Activated CD8-positive, alpha-beta T cell treated with anti-CD3 and anti-CD28 coated beads, Interleukin-2, amount 10 ng/mL, durations not matched to agents 7 days and 5 days (primary cell): ENCODE measurements at regions not wholly inside any gene's neighbourhood (a gene's known extent, or its start where the extent isn't known, plus 50 kb on each side); places are given as distances from the start of the nearest gene placed in this dataset.

Experiments used
- ATAC-seq: fragments of 150-1000 bp; cut with Tn5 transposase; one replicate; pipeline ENCODE4 v1.10.0; 2021; ENCODE audit warnings: moderate library complexity
- CTCF ChIA-PET: fragments of 350-600 bp; sonication (Branson Sonifier 250); formaldehyde crosslinking; loops from one replicate; lab custom pipeline; 2021; ENCODE audit warnings: antibody characterized with exemption; lab: Charles Lee
- POLR2A ChIA-PET: fragments of 350-600 bp; sonication (Branson Sonifier 250); formaldehyde crosslinking; loops from one replicate; lab custom pipeline; 2021; ENCODE audit warnings: antibody characterized with exemption; lab: Charles Lee
- DNase-seq: peaks from one replicate; pipeline ENCODE4 v3.0.0-alpha.2; 2020
- H3K27ac Mint-ChIP-seq: one replicate; pipeline ENCODE4 v1.8.0; 2021; ENCODE audit warnings: mild to moderate bottlenecking, mixed read lengths
- H3K27me3 Mint-ChIP-seq: one replicate; pipeline ENCODE4 v1.8.0; 2021; ENCODE audit warnings: low read depth, mixed read lengths
- H3K36me3 Mint-ChIP-seq: one replicate; pipeline ENCODE4 v1.8.0; 2021; ENCODE audit warnings: low read depth, mixed read lengths
- H3K4me1 Mint-ChIP-seq: one replicate; pipeline ENCODE4 v1.8.0; 2021; ENCODE audit warnings: low read depth, mixed read lengths
- H3K4me3 Mint-ChIP-seq: one replicate; pipeline ENCODE4 v1.8.0; 2021; ENCODE audit warnings: mild to moderate bottlenecking, mixed read lengths
- H3K9me3 Mint-ChIP-seq: one replicate; pipeline ENCODE4 v1.8.0; 2022; ENCODE audit warnings: mixed read lengths; ENCODE audit not compliant: insufficient read depth

DNA sequence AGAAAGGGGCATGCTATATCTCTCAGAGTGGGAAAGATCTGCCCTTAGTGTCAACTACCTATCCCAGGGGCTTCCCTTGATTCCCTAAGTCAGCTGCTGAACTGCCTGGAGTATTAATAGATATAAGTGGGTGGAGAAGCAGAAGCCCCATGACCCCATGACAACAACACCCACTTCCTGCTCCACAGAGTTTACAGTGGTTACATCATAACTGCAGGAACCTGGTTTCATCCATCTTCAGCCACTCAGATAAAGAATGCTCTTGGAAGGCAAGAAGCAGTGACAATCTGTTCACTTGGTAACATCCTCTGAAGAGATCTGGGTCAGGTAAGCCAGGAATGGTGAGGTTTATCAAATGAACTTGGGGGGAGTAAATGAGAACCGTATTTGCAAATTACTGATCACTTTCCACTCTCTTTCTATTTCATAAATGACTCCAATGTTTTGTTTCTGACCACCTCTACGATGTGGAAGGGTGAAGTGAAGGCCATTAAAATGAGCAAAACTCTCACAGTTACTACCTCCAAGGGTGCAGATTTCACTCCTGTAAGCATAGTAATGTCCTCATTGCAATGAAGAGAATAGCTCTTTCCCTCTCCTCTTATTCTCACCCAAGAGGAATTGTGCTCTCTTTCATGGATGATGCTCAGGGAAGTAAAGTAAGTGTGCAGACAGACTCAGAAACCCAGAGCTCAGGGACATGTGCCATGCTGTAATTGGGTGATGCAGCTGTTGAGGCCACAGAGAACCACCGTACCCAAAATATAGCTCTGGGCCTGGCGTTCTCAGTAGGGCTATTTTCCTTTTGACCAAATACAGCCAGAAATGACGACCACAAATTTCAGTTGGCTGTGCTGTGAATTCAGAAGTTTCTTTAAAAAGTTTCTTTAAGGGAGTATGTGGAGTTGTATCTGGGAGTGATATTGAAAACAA lies 192.8 kb upstream of the APCDD1 start:
- ATAC-seq (no peak), DNase-seq (no peak)
- Mint-ChIP-seq H3K27ac (no peak overlapping the region), H3K27me3 (peaks cover 4% of the 10 kb centered on the region), H3K4me3 (no peak overlapping the region), H3K9me3 (no peaks in the 10 kb centered on the region), H3K4me1 (peaks cover 3% of the 10 kb centered on the region), H3K36me3 (no peaks in the 10 kb centered on the region)
- CTCF ChIA-PET, result no interaction called here
- POLR2A ChIA-PET, result no interaction called here

DNA sequence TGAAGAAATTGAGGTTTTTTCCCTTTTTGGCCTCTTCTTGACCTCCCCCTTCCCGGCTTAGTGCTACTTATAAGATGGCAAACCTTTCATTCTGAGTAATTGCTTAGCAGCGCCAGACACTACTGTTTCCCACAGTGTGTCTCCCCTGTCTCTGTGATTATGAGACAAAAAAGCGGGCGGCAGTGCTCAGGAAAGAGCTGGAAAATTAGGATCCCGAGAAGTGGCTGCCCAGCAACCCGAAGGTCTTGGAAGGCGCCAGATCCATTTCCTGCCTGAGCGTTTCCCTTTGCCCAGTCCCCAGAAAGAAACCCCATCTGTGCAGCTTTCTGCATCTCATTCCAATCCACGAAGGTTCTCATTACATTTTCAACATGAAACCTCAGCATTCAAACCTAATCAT lies 191.9 kb upstream of the APCDD1 start:
- no peaks in the 10 kb centered on the region for H3K36me3 Mint-ChIP-seq
- H3K4me3 Mint-ChIP-seq, result no peak overlapping the region
- POLR2A ChIA-PET, result no interaction called here
- H3K27ac Mint-ChIP-seq, result no peak overlapping the region
- peaks cover 3% of the 10 kb centered on the region for H3K4me1 Mint-ChIP-seq
- H3K27me3 Mint-ChIP-seq, result peaks cover 4% of the 10 kb centered on the region
- ATAC-seq (no peak), DNase-seq (no peak)
- no peaks in the 10 kb centered on the region for H3K9me3 Mint-ChIP-seq
- CTCF ChIA-PET, result no interaction called here

DNA sequence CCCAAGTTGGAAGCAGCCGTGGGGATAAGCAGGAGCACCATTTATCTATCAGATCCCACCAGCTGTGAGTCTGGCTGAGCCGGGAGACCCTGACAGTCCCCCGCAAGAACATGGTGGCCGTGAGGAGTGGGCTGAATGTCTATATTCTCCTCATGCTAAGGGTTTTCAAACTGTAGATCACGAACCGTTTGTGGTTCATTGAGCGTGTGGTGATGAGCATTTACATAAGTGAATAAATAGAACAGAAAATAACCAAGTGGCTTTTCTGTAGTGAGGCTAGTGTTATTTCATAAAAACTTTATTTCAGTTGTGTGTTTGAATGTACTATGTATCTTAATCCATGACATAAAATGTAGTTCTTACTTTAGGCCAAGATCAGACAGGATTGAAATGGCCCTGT lies 190.2 kb upstream of the APCDD1 start:
- ATAC-seq (no peak), DNase-seq (no peak)
- POLR2A ChIA-PET, result no interaction called here
- H3K9me3 Mint-ChIP-seq, result no peaks in the 10 kb centered on the region
- CTCF ChIA-PET, result no interaction called here
- peaks cover 2% of the 10 kb centered on the region for H3K27me3 Mint-ChIP-seq
- H3K4me1 Mint-ChIP-seq, result peaks cover 3% of the 10 kb centered on the region
- no peak overlapping the region for H3K4me3 Mint-ChIP-seq
- no peak overlapping the region for H3K27ac Mint-ChIP-seq
- H3K36me3 Mint-ChIP-seq, result no peaks in the 10 kb centered on the region

DNA sequence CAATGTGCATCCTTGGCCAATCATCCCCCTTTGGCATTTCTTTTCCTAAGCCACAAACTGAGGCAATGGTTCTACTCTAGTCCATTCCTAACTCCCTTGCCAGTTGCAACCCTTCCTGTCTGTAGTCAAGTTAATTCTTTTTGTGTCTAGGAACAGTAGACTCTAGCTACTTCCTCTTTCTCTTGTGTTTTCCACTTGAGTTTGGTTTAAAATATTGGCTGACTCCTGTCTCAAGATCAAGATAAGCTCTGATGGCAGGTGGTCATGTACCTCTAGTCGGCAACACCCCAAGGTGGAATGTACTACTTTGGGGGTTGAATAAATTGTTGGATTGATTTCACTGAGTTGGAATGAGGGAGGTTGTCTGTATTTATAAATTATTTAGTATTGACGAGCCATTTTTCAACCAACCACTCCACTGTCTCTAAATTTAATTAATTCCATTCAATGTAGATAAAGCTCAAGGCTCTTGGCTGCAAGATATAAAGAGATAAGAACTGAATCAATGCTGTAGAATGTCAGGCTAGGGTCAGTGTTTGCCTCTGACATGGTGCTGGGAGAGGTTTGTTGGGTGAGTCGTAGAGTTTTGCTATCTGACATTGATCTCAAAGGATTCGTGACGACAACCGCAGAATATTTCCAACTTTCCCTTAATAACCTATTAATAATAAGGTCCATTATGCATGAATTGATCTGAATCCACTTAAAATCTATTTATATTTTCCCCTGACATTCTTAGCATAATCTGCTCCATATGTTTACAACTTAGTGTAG lies 188.7 kb upstream of the APCDD1 start:
- Mint-ChIP-seq H3K9me3 (no peaks in the 10 kb centered on the region), H3K36me3 (no peaks in the 10 kb centered on the region), H3K27me3 (no peaks in the 10 kb centered on the region), H3K4me3 (no peak overlapping the region), H3K27ac (no peak overlapping the region), H3K4me1 (peaks cover 3% of the 10 kb centered on the region)
- DNase-seq, result no peak
- no peak for ATAC-seq
- ChIA-PET POLR2A (no interaction called here), CTCF (no interaction called here)

DNA sequence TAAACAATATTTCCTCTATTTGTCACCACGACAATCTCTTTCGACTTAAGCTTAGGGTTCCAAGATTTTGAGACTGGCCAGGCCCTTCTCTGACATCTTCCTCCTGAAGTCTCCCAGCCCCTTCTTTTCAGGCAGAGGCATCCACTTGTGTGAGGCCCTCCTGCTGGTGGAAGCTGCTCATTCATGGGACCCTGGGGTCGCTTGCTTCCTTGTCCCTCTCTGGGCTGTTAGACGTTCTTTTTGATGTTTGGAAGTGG lies 188.2 kb upstream of the APCDD1 start:
- ATAC-seq (no peak), DNase-seq (no peak)
- H3K36me3 Mint-ChIP-seq, result no peaks in the 10 kb centered on the region
- no peaks in the 10 kb centered on the region for H3K9me3 Mint-ChIP-seq
- H3K4me3 Mint-ChIP-seq, result no peak overlapping the region
- no peaks in the 10 kb centered on the region for H3K27me3 Mint-ChIP-seq
- H3K27ac Mint-ChIP-seq, result no peak overlapping the region
- POLR2A ChIA-PET, result no interaction called here
- CTCF ChIA-PET, result no interaction called here
- H3K4me1 Mint-ChIP-seq, result peaks cover 2% of the 10 kb centered on the region

- no peaks in the 10 kb centered on the region for H3K27me3 Mint-ChIP-seq
- no peak for ATAC-seq
- H3K36me3 Mint-ChIP-seq, result no peaks in the 10 kb centered on the region
- no peaks in the 10 kb centered on the region for H3K4me1 Mint-ChIP-seq
- no peaks in the 10 kb centered on the region for H3K9me3 Mint-ChIP-seq
- ChIA-PET CTCF (no interaction called here), POLR2A (interaction anchor here (0.6 kb wide), 1 partner anchor 112 kb away, joined by 4 read pairs; no protein-coding TSS in a partner anchor)
- no peak for DNase-seq
- no peak overlapping the region for H3K27ac Mint-ChIP-seq
- H3K4me3 Mint-ChIP-seq, result no peak overlapping the region
Measured at GRCh38 chr18:10269261-10269660, 185.2 kb upstream of the APCDD1 start.

DNA sequence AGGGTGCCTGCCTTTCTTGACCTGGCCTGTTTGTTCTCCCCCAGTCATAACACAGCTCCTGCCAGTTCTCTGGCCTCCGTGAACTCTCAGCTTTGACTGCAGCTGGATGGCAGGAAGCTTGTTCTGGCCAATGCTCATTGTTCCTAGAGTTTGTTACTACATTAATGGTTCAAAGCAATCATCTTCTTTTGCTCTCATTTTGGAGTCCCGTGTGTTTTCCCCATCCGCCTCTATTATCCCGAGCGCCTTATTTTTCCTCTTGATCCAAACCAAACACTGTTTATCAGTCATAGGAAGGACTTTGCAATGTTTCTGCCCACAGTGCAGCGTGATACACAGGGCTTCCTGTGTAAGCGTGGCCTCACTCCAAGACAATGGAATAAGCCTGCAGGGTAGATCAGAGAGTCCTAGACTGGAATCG lies 184.3 kb upstream of the APCDD1 start:
- ChIA-PET CTCF (no interaction called here), POLR2A (no interaction called here)
- ATAC-seq (no peak), DNase-seq (no peak)
- Mint-ChIP-seq H3K27ac (no peak overlapping the region), H3K36me3 (no peaks in the 10 kb centered on the region), H3K4me1 (no peaks in the 10 kb centered on the region), H3K4me3 (no peak overlapping the region), H3K9me3 (no peaks in the 10 kb centered on the region), H3K27me3 (no peaks in the 10 kb centered on the region)

DNA sequence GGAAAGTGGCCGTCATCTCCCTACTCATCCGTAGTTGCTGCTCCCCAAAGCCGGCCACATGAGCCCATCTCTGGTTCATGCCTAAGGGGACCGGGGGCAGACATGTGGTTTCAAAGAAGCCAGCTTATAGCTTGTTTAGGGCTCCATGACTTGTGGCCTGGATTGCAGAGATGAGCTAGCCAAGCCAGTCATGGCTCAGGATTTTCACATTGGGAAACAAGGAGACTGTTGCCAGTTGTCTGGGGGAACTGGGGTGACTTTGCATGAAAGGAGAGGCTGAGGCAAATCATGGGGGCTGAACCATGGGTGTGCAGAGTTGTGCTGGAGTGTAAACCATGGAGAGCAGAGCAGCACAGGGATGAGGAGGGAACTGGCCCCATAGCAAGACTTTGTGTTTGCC lies 183.0 kb upstream of the APCDD1 start:
- Mint-ChIP-seq H3K9me3 (no peaks in the 10 kb centered on the region), H3K36me3 (no peaks in the 10 kb centered on the region), H3K4me3 (no peak overlapping the region), H3K4me1 (no peaks in the 10 kb centered on the region), H3K27ac (no peak overlapping the region), H3K27me3 (no peaks in the 10 kb centered on the region)
- ATAC-seq (no peak), DNase-seq (no peak)
- POLR2A ChIA-PET, result no interaction called here
- CTCF ChIA-PET, result no interaction called here

DNA sequence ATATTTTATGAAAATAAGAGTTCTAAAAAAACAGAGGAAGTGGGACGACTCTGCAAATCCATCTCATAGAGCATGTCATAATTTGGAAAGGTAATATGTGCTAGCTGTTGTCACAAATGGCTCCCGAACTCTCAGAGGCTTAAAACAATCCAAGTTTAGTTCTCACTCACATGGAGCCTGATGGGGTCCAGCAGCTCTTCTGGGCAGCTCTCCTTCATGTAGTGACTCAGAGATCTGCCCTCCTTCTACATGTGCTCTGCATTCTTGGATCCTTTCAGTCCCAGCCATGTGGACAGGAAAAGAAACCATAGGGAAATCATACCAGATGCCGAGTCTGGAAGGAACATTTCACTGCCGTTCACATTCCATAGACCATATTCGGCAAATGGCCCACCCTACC lies 180.1 kb upstream of the APCDD1 start:
- H3K27me3 Mint-ChIP-seq, result no peaks in the 10 kb centered on the region
- ChIA-PET POLR2A (no interaction called here), CTCF (no interaction called here)
- no peak overlapping the region for H3K4me3 Mint-ChIP-seq
- H3K36me3 Mint-ChIP-seq, result no peaks in the 10 kb centered on the region
- DNase-seq, result no peak
- H3K27ac Mint-ChIP-seq, result no peak overlapping the region
- H3K9me3 Mint-ChIP-seq, result no peaks in the 10 kb centered on the region
- ATAC-seq, result no peak
- H3K4me1 Mint-ChIP-seq, result peaks cover 2% of the 10 kb centered on the region

GRCh38 chr18:10275486-10275885 lies 178.9 kb upstream of the APCDD1 start:
- ATAC-seq, result no peak
- peaks cover 9% of the 10 kb centered on the region for H3K4me1 Mint-ChIP-seq
- ChIA-PET CTCF (no interaction called here), POLR2A (no interaction called here)
- no peak overlapping the region for H3K4me3 Mint-ChIP-seq
- no peaks in the 10 kb centered on the region for H3K27me3 Mint-ChIP-seq
- no peak for DNase-seq
- H3K36me3 Mint-ChIP-seq, result no peaks in the 10 kb centered on the region
- H3K27ac Mint-ChIP-seq, result no peak overlapping the region
- H3K9me3 Mint-ChIP-seq, result no peaks in the 10 kb centered on the region

- no peak for DNase-seq
- POLR2A ChIA-PET, result interaction anchor here (0.6 kb wide), 1 partner anchor 172 kb away, joined by 3 read pairs; no protein-coding TSS in a partner anchor
Measured at GRCh38 chr18:10278265-10278664, 176.2 kb upstream of the APCDD1 start.

DNA sequence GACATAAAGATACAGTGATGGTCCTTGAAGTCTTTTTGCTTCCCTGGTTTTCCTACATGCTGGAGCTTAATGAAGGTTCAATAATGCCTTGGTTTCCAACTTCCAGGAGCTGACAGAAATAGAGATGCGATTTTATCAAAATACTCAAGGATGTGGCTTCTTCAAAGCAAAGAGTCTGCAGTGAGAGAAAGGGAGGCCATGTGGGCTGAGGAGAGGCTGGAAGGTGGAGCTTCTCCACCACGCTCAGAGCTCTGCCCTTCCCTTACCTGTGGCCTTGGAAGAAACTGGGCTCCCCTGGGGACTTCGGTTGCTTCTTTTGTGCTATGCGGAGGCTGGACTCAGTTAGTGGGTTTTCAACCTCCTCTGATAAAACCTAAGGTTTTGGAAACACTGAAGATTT lies 175.0 kb upstream of the APCDD1 start:
- DNase-seq, result no peak
- Mint-ChIP-seq H3K27ac (no peak overlapping the region), H3K36me3 (no peaks in the 10 kb centered on the region), H3K9me3 (no peaks in the 10 kb centered on the region), H3K4me3 (no peak overlapping the region), H3K4me1 (peaks cover 9% of the 10 kb centered on the region), H3K27me3 (no peaks in the 10 kb centered on the region)
- CTCF ChIA-PET, result no interaction called here
- no peak for ATAC-seq
- POLR2A ChIA-PET, result no interaction called here

More at GRCh38 chr18:10278265-10278664, 176.2 kb upstream of the APCDD1 start:
- H3K27ac Mint-ChIP-seq, result no peak overlapping the region
- H3K9me3 Mint-ChIP-seq, result no peaks in the 10 kb centered on the region
- ATAC-seq, result no peak
- H3K4me1 Mint-ChIP-seq, result peaks cover 9% of the 10 kb centered on the region
- H3K27me3 Mint-ChIP-seq, result no peaks in the 10 kb centered on the region
- no peak overlapping the region for H3K4me3 Mint-ChIP-seq
- CTCF ChIA-PET, result no interaction called here
- no peaks in the 10 kb centered on the region for H3K36me3 Mint-ChIP-seq
